BE2C (cell line): ENCODE measurements at regions not wholly inside any gene's neighbourhood (a gene's known extent, or its start where the extent isn't known, plus 50 kb on each side); places are given as distances from the start of the nearest gene placed in this dataset.

Experiments used
- DNase-seq: peaks from one replicate; pipeline ENCODE4 v3.0.0-alpha.2; 2020
- H3K27me3 ChIP-seq: fragments of 250-450 bp; sonication (Bioruptor Pico); 2 replicates; pipeline ENCODE4 v1.5.1; 2020; ENCODE audit warnings: mild to moderate bottlenecking
- H3K36me3 ChIP-seq: fragments of 250-450 bp; sonication (Bioruptor Pico); 2 replicates; pipeline ENCODE4 v1.5.1; 2020; ENCODE audit warnings: mild to moderate bottlenecking
- H3K4me1 ChIP-seq: fragments of 250-450 bp; sonication (Bioruptor Pico); 2 replicates; pipeline ENCODE4 v1.5.1; 2020
- H3K4me3 ChIP-seq: 2 replicates; pipeline ENCODE4 v1.5.1; 2011; ENCODE audit warnings: low read depth, low read length
- H3K9me3 ChIP-seq: fragments of 250-450 bp; sonication (Bioruptor Pico); 2 replicates; pipeline ENCODE4 v1.5.1; 2020
- TF ChIP-seq, protein P1 (sequence below): IDR thresholded peaks from 2 replicates; pipeline ENCODE4 v1.5.1; 2012; ENCODE audit warnings: mild to moderate bottlenecking, low read depth, low read length

DNA sequence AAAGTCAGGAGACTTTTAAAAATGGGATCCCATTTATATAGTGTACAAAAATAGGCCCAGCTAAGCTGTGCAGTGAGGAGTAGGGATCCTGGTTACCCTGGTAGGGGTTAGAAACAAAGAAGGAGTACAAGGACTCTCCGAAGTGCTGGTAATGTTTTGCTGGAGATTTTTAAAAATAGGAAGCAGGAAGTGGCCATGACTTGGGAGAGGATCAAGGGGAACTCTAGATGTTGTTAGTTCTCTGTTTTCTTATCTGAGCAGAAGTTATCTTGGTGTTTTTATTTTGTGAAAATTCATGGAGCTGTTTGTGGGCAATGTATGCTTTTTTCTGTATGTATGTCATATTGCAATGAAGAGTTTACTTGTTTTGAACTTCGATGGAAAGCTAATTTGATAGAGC lies 373.9 kb downstream of the SFMBT2 start:
- no peak for DNase-seq
- Histone ChIP-seq H3K4me1 (no peaks in the 10 kb centered on the region), H3K9me3 (no peaks in the 10 kb centered on the region), H3K36me3 (no peaks in the 10 kb centered on the region), H3K4me3 (no peak overlapping the region), H3K27me3 (no peaks in the 10 kb centered on the region; the same call in 1 of the 2 replicates)
- TF ChIP-seq, protein P1, sequence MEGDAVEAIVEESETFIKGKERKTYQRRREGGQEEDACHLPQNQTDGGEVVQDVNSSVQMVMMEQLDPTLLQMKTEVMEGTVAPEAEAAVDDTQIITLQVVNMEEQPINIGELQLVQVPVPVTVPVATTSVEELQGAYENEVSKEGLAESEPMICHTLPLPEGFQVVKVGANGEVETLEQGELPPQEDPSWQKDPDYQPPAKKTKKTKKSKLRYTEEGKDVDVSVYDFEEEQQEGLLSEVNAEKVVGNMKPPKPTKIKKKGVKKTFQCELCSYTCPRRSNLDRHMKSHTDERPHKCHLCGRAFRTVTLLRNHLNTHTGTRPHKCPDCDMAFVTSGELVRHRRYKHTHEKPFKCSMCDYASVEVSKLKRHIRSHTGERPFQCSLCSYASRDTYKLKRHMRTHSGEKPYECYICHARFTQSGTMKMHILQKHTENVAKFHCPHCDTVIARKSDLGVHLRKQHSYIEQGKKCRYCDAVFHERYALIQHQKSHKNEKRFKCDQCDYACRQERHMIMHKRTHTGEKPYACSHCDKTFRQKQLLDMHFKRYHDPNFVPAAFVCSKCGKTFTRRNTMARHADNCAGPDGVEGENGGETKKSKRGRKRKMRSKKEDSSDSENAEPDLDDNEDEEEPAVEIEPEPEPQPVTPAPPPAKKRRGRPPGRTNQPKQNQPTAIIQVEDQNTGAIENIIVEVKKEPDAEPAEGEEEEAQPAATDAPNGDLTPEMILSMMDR = no peak

DNA sequence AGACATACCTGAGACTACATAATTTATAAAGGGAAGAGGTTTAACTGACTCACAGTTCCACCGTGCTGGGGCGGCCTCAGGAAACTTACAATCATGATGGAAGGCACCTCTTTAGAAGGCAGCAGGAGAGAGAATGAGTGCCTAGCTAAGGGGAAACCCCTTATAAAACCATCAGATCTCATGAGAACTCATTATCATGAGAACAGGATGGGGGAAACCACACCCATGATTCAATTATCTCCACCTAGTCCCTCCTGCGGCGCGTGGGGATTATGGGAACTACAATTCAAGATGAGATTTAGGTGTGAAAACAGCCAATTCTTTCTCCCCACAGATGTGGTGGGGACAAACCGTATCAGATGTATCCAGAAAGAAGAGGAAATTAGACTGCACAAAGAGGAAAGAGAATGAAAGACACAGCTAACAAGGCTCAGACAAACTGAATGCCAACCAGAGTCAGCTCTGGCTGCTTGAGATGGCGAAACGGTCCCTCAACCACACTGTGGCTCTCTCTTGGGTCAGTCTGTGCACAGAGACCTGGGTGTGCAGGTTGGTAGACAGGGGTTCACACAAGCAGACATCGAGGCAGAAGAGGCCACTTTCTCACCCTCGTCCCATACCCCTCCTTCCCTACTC lies 375.6 kb downstream of the SFMBT2 start:
- no peaks in the 10 kb centered on the region for H3K9me3 ChIP-seq
- no peaks in the 10 kb centered on the region for H3K4me1 ChIP-seq
- no peaks in the 10 kb centered on the region for H3K36me3 ChIP-seq
- no peak overlapping the region for H3K4me3 ChIP-seq
- TF ChIP-seq, protein P1 = no peak
- no peak for DNase-seq
- H3K27me3 ChIP-seq = no peaks in the 10 kb centered on the region

DNA sequence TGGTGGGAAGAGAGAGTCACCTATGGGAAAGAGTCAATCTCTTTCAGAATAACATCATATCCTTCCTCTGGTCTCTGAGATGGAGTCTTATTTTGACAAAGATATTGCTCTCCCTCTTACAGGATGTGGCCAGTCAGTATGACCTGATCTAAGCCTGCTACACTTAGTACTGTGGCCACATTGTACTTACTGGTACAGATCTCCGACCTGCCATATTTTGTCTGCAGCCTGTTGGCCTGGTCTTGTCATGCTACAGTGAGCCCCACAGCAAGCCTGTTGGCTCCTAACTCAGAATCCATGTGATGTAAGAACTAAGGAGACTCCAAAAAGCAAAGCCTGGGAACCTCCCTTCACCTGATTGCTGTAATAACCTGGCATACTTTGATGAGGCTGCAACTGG lies 377.8 kb downstream of the SFMBT2 start:
- Histone ChIP-seq H3K4me3 (no peak overlapping the region), H3K9me3 (no peaks in the 10 kb centered on the region), H3K4me1 (no peaks in the 10 kb centered on the region), H3K27me3 (no peaks in the 10 kb centered on the region), H3K36me3 (no peaks in the 10 kb centered on the region)
- DNase-seq = no peak
- TF ChIP-seq, protein P1 = no peak

DNA sequence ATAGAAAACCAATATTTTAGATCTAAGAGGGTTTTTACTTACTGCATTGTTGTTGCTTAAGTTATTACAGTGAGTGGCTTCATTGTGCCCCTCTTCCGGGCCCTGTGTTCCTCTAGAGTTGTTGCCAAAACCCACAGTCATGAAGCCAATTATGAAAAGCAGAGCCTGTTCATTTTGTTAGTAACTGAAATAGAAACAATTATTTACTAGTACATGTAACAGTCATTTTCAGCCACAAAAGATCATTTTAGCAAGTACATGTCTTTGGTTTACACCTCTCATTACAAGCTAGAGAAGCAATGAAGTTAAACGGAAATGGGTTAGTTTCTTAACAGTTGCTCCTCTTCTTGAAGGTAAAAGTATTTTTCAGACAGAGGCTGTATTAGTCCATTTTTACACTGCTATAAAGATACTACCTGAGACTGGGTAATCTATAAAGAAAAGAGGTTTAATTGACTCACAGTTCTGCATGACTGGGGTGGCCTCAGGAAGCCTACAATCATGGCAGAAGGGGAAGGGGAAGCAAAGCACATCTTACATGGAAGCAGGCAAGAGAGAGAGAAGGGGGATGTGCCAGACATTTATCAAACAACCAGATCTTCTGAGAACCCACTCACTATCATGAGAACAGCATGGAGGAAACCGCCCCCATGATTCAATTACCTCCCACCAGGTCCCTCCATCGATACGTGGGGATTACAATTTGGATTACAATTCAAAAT lies 380.5 kb downstream of the SFMBT2 start:
- no peaks in the 10 kb centered on the region for H3K9me3 ChIP-seq
- no peaks in the 10 kb centered on the region for H3K27me3 ChIP-seq
- H3K4me3 ChIP-seq = no peak overlapping the region
- no peaks in the 10 kb centered on the region for H3K36me3 ChIP-seq
- DNase-seq = no peak
- TF ChIP-seq, protein P1 = no peak
- H3K4me1 ChIP-seq = no peaks in the 10 kb centered on the region

DNA sequence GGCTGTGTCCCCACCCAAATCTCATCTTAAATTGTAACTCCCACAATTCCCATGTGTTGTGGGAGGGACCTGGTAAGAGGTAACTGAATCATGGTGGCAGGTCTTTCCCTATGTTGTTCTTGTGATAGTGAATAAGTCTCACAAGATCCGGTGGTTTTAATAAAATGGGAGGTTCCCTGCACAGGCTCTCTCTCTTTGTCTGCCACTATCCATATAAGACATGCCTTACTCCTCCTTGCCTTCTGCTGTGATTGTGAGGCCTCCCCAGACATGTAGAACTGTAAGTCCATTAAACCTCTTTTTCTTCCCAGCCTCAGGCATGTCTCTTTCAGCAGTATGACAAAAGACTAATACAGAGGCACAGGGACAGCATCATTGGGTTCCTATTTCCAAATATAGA lies 381.2 kb downstream of the SFMBT2 start:
- no peak overlapping the region for H3K4me3 ChIP-seq
- H3K4me1 ChIP-seq = no peaks in the 10 kb centered on the region
- no peaks in the 10 kb centered on the region for H3K27me3 ChIP-seq
- no peaks in the 10 kb centered on the region for H3K36me3 ChIP-seq
- no peaks in the 10 kb centered on the region for H3K9me3 ChIP-seq
- TF ChIP-seq, protein P1 = no peak
- DNase-seq = no peak

DNA sequence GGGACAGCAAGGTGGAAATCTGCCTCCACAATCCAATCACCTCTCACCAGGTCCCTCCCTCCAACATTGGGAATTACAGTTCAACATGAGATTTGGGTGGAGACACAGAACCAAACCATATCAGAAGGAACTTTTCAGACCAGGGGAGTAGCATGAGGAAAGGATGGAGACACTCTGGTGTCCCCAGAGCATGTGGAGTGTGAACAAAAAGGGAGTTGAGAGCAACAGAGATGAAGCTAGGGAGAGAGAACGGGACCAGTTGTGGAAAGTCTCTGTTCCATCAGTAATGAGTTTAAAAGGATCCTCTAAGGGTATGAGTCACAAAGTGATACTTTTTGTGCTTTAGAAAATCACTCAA lies 382.0 kb downstream of the SFMBT2 start:
- Histone ChIP-seq H3K9me3 (no peaks in the 10 kb centered on the region), H3K27me3 (no peaks in the 10 kb centered on the region), H3K4me3 (no peak overlapping the region), H3K4me1 (no peaks in the 10 kb centered on the region), H3K36me3 (no peaks in the 10 kb centered on the region)
- TF ChIP-seq, protein P1 = no peak
- no peak for DNase-seq
